Activated CD8-positive, alpha-beta T cell treated with anti-CD3 and anti-CD28 coated beads for 36 hours (primary cell): ENCODE measurements at regions not wholly inside any gene's neighbourhood (a gene's known extent, or its start where the extent isn't known, plus 50 kb on each side); places are given as distances from the start of the nearest gene placed in this dataset.

ENCODE experiments used
- ATAC-seq: fragments of 200-7000 bp; cut with Tn5 transposase; one replicate; pipeline ENCODE4 v1.10.0; 2021; ENCODE audit warnings: mild to moderate bottlenecking, moderate library complexity
- CTCF ChIA-PET: fragments of 350-600 bp; sonication (Branson Sonifier 250); formaldehyde crosslinking; loops from one replicate; lab custom pipeline; 2021; ENCODE audit warnings: antibody characterized with exemption; lab: Charles Lee
- POLR2A ChIA-PET: fragments of 350-600 bp; sonication (Branson Sonifier 250); formaldehyde crosslinking; loops from one replicate; lab custom pipeline; 2021; ENCODE audit warnings: antibody characterized with exemption; lab: Charles Lee
- DNase-seq: peaks from one replicate; pipeline ENCODE4 v3.0.0-alpha.2; 2020
- H3K27ac Mint-ChIP-seq: one replicate; pipeline ENCODE4 v1.8.0; 2021; ENCODE audit warnings: mild to moderate bottlenecking, mixed read lengths
- H3K27me3 Mint-ChIP-seq: one replicate; pipeline ENCODE4 v1.8.0; 2021; ENCODE audit warnings: mixed read lengths
- H3K36me3 Mint-ChIP-seq: one replicate; pipeline ENCODE4 v1.8.0; 2021; ENCODE audit warnings: low read depth, mixed read lengths
- H3K4me1 Mint-ChIP-seq: one replicate; pipeline ENCODE4 v1.8.0; 2021; ENCODE audit warnings: low read depth, mixed read lengths
- H3K4me3 Mint-ChIP-seq: one replicate; pipeline ENCODE4 v1.8.0; 2021; ENCODE audit warnings: mild to moderate bottlenecking, moderate library complexity, mixed read lengths
- H3K9me3 Mint-ChIP-seq: one replicate; pipeline ENCODE4 v1.8.0; 2021; ENCODE audit warnings: mixed read lengths
- intact Hi-C: fragments of 100-400 bp; cut with micrococcal nuclease; formaldehyde crosslinking; loops from one replicate; pipeline ENCODE4 v1.10.0; 2022
- TF ChIP-seq, protein P1 (sequence below): fragments of 200-600 bp; IDR thresholded peaks from one replicate; pipeline ENCODE4 v1.8.0; 2022; ENCODE audit warnings: antibody characterized with exemption, mild to moderate bottlenecking

DNA sequence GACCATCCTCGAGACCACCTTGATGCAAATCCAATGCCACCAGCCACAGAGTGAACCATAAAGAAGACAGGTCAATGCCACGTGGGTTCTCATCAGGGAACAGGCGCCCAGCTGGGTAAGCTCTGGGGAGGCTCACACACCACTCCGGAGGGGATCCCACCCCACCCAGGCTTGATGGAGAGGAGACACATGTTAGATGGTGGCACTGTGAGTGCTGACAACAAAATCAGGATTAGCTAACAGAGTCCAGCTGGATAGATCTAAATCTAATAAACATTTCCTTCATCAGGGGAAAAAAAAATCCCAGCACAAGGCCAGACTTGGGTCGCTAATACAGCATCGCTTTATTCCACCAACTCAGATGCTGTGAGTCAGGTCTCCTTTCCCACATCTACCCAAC, 132.2 kb upstream of the TNR start:
- no peak overlapping the region for H3K27ac Mint-ChIP-seq
- CTCF ChIA-PET, result no interaction called here
- H3K36me3 Mint-ChIP-seq, result no peaks in the 10 kb centered on the region
- no peak for DNase-seq
- intact Hi-C loops, result no loop called here
- H3K4me3 Mint-ChIP-seq, result no peak overlapping the region
- TF ChIP-seq, protein P1, sequence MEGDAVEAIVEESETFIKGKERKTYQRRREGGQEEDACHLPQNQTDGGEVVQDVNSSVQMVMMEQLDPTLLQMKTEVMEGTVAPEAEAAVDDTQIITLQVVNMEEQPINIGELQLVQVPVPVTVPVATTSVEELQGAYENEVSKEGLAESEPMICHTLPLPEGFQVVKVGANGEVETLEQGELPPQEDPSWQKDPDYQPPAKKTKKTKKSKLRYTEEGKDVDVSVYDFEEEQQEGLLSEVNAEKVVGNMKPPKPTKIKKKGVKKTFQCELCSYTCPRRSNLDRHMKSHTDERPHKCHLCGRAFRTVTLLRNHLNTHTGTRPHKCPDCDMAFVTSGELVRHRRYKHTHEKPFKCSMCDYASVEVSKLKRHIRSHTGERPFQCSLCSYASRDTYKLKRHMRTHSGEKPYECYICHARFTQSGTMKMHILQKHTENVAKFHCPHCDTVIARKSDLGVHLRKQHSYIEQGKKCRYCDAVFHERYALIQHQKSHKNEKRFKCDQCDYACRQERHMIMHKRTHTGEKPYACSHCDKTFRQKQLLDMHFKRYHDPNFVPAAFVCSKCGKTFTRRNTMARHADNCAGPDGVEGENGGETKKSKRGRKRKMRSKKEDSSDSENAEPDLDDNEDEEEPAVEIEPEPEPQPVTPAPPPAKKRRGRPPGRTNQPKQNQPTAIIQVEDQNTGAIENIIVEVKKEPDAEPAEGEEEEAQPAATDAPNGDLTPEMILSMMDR, result no peak
- POLR2A ChIA-PET, result no interaction called here
- ATAC-seq, result no peak
- H3K9me3 Mint-ChIP-seq, result no peaks in the 10 kb centered on the region
- H3K27me3 Mint-ChIP-seq, result no peaks in the 10 kb centered on the region
- H3K4me1 Mint-ChIP-seq, result no peaks in the 10 kb centered on the region

DNA sequence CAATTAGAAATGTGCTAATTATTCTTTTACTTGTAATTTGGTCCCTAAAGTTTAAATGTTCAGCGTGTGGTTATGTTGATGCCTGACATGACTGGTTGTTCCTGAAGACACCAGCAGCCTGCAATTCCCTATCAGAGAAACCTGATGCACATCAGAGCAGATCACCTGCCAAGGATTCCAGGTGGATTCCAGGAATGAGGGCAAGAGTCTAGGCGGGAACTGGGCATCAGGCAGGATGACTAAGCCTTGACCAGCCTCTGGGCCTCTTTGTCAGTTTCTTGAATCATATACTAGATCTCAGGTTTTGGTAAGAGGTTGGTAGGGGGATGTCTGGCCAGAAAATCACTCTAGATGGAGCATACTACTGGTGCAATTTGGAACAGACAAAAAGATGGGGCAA, 130.7 kb upstream of the TNR start:
- intact Hi-C loops, result no loop called here
- H3K27me3 Mint-ChIP-seq, result no peaks in the 10 kb centered on the region
- ATAC-seq, result no peak
- H3K9me3 Mint-ChIP-seq, result no peaks in the 10 kb centered on the region
- no peaks in the 10 kb centered on the region for H3K4me1 Mint-ChIP-seq
- no peak overlapping the region for H3K4me3 Mint-ChIP-seq
- ChIA-PET POLR2A (no interaction called here), CTCF (no interaction called here)
- no peak for DNase-seq
- TF ChIP-seq, protein P1, result no peak
- H3K27ac Mint-ChIP-seq, result no peak overlapping the region
- H3K36me3 Mint-ChIP-seq, result no peaks in the 10 kb centered on the region

DNA sequence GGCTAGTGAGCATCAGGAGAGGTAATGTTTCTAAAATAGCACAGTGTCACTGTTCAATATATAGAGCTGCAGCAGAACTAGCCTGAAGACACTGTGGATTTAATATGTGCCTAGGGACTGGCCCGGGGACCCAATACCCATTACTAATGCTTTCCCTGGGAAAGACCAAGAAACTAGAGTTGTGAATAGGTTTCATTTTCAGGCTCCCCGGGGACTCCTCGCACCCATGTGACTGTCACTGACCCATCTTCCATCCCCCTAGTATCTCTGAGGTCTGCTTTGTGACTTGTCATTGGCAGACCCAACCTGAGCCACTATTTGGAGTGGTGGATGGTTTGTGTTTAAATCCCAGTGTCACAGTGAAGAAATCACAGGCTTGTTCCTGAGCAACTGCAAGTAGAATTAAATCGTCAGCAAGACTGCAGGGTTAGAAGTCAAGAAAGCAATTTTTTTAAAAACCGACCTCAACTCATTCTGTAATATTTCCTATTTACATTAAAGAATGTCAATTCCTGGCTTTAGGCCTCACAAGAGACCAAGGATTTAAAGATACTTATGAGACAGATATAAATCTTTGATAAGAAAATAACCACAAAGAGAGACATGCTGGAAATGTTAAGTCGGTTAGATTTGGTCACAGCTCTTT, 130.0 kb upstream of the TNR start:
- ATAC-seq, result no peak
- no peak overlapping the region for H3K4me3 Mint-ChIP-seq
- H3K36me3 Mint-ChIP-seq, result no peaks in the 10 kb centered on the region
- intact Hi-C loops, result no loop called here
- ChIA-PET POLR2A (no interaction called here), CTCF (no interaction called here)
- no peaks in the 10 kb centered on the region for H3K9me3 Mint-ChIP-seq
- H3K27me3 Mint-ChIP-seq, result no peaks in the 10 kb centered on the region
- H3K4me1 Mint-ChIP-seq, result no peaks in the 10 kb centered on the region
- no peak overlapping the region for H3K27ac Mint-ChIP-seq
- DNase-seq, result no peak
- TF ChIP-seq, protein P1, result no peak

DNA sequence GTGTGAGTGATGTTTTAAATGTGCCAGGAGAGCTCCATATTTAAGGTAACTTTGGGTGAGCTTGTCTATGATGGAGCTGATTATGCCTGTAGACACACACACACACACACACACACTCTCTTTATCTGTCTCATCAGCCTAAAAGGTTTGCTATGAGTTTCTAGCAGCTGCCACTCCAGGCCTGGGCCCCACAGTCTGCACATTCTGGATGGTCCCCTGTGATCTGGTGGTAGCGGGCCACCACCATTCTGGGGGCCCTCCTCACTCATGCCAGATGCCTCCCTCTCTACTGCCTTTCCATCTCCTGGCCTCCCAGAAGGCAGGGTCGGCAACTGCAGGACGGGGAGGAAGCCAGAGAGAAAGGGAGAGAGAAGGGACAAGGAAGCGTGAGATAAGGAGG, 129.2 kb upstream of the TNR start:
- DNase-seq (no peak), ATAC-seq (no peak)

DNA sequence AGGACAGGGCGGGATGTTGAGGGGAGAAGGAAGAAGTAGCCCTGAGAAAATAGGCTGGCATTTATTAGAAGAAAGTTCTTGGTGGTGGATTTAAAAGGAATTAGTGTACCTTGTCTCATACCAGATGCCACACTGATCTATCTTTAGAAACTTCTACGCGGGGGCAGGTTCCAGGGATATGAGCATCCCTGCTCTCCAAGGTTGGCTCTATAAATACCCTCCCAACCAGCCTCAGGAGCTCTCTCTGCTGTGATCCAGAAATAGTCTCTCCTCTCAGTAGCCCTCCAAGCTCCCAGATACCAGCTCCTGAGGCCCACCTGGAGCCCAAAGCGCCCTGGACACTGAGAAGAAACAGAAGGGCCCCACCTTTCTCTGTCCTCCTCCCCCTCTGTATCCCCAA, 128.3 kb upstream of the TNR start:
- Mint-ChIP-seq H3K27ac (no peak overlapping the region), H3K9me3 (no peaks in the 10 kb centered on the region), H3K4me3 (no peak overlapping the region), H3K36me3 (no peaks in the 10 kb centered on the region), H3K4me1 (no peaks in the 10 kb centered on the region), H3K27me3 (no peaks in the 10 kb centered on the region)
- CTCF ChIA-PET, result no interaction called here
- no peak for DNase-seq
- TF ChIP-seq, protein P1, result no peak
- no peak for ATAC-seq
- intact Hi-C loops, result no loop called here
- POLR2A ChIA-PET, result no interaction called here

More for the DNA sequence above, 129.2 kb upstream of the TNR start:
- intact Hi-C loops, result no loop called here
- Mint-ChIP-seq H3K36me3 (no peaks in the 10 kb centered on the region), H3K27ac (no peak overlapping the region), H3K4me1 (no peaks in the 10 kb centered on the region), H3K9me3 (no peaks in the 10 kb centered on the region), H3K27me3 (no peaks in the 10 kb centered on the region), H3K4me3 (no peak overlapping the region)
- CTCF ChIA-PET, result no interaction called here
- POLR2A ChIA-PET, result no interaction called here
- TF ChIP-seq, protein P1, result no peak
